HG02973 (cell line): ENCODE measurements at regions not wholly inside any gene's neighbourhood (a gene's known extent, or its start where the extent isn't known, plus 50 kb on each side); places are given as distances from the start of the nearest gene placed in this dataset.
"Not testable (repeated sequence)": the region's sequence is repeated elsewhere in the genome, so short reads cannot be mapped to it uniquely, and the experiment has no call there.

Experiments
- ATAC-seq: cut with Tn5 transposase; IDR thresholded peaks from one replicate; pipeline ENCODE4 v1.9.1; 2021; ENCODE audit warnings: moderate library complexity; ENCODE audit not compliant: unreplicated experiment

GRCh38 chr9:41839786-41840185 lies 289.4 kb downstream of the CNTNAP3B start:
- not testable (repeated sequence) for ATAC-seq

- not testable (repeated sequence) for ATAC-seq
Measured at GRCh38 chr9:41838953-41839352, 290.3 kb downstream of the CNTNAP3B start.

DNA sequence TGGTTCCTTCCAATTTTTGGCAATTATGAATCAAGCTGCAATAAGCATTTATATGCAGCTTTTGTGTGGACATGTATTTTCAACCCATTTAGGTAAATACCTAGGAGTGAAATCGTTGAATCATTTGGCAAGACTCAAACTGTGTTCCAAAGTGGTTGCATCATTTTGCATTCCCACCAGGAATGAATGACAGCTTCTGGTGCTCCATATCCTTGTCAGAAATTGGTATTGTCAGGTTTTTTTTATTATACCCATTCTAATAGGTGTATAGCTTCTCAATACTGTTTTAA lies 290.7 kb downstream of the CNTNAP3B start:
- ATAC-seq = not testable (repeated sequence)

DNA sequence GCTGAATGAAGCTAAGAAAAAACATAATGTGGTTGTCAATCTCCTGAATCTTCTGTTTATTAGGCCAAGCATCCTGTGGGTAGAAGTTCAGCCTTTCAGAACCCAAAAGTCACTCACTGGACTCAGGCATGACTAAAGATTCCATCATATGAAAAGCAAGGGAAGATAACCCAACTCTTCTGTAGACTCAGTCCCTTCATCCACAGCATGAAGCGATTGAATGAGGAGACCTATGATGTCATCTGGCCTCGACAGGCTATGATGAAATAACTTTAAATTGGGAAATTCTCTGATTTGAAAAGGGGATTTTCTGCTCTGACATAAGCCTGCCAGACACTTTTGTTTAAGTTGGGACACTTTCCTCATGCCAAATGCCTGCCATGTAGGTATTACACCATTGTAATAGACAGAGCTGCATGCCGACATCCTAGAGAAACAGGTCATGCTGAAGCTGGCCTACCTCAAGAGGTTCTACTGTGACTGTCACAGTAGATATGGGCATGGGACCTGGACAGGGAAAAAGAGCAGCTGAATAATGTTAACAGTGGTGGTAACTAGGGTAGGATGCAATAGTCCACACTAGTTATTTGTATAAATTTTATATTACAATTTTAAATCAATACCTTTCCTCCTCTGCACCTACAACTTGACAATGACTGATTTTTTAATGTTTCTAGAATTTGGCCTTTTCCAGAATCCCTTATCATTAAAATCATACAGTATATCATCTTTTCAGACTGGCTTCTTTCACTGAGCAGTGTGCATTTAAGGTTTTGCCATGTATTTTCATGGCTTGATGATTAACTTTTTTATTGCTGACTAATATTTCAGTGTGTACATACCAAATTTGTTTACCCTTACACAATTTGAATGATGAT lies 291.3 kb downstream of the CNTNAP3B start:
- not testable (repeated sequence) for ATAC-seq

DNA sequence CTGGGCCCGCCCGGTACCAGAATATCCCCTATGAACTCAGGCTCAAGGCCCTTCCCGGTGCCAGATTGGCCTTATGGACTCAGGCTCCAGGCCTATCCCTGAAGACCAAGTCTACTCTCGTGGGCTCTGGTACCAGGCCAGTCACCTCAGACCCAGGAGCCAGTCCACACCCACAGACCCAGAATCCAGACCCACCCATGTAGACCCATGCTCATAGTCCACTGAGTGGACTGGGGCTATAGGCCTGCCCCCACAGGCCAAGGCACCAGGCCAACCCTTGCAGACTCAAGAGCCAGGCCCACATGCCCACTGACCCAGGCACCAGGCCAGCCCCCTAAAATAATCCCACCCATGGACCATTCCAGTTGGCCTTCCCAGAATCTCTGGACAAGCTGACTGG lies 296.1 kb downstream of the CNTNAP3B start:
- not testable (repeated sequence) for ATAC-seq

DNA sequence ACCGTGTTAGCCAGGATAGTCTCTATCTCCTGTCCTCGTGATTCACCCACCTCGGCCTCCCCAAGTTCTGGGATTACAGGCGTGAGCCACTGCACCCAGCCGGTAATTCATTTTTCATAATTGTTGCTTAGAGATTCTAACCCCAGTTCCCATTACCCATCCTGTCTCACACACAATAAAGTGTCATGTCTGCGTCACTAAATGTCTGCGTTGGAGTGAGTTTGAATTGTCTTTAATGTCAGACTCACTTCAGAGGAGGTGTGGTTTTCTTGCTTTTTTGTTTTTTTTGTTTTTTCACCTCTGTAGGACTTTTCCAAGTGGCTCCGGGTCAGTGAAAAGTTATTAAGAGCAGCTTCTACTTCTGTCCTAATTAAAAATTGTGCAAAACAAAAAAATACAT lies 304.5 kb downstream of the CNTNAP3B start:
- ATAC-seq = not testable (repeated sequence)

- ATAC-seq = not testable (repeated sequence)
Measured at GRCh38 chr9:41802706-41803105, 326.5 kb downstream of the CNTNAP3B start.

DNA sequence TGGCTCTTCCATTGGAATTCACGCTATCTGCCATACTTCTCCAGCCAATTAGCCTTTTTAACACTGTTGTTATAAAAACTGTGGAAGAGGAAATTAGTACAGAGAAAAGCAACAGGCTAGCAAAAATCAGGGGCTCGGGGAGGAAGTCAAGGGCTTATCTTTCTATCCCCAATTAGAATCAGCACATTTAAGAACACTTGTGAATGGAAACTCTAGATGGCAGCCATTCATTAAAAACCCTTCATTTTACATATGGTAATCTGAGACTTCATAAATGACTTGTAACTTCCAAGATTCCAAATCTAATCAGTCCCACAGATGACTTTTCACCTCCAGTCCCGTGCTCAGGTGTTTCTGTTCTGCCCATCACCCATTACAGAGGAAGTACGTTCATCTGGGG lies 330.5 kb downstream of the CNTNAP3B start:
- not testable (repeated sequence) for ATAC-seq

DNA sequence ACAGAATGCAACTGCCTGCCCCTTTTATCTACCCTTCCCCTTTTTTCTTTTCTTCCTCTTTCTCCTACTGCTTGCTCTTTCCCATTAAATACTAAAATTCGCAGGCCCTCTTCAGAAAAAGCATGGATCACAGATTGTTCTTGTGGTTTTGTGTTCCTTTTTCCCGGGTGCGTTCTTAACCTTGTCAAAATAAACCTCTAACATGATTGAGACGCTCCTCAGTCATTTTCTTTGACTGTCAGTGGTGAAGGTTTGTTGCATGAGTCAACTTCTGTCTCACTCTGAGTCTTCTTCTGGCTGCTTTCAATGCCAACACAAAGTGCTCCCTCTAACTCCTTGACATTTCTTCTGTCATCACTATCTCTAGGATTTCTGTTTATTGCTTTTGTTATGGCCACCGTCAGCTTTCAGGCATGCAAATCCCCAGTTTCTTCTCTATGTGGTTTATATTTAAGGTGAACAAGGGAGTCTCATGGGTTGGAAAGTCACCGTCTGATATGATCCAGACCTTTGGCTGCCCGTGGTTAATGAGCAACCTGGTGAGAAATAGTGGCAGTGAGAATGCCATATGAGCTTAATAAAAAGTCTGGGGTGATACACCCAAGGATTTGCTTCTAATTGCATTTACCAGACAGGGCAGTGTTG lies 338.4 kb downstream of the CNTNAP3B start:
- ATAC-seq = not testable (repeated sequence)

GRCh38 chr9:41790007-41790406 lies 339.2 kb downstream of the CNTNAP3B start:
- not testable (repeated sequence) for ATAC-seq

DNA sequence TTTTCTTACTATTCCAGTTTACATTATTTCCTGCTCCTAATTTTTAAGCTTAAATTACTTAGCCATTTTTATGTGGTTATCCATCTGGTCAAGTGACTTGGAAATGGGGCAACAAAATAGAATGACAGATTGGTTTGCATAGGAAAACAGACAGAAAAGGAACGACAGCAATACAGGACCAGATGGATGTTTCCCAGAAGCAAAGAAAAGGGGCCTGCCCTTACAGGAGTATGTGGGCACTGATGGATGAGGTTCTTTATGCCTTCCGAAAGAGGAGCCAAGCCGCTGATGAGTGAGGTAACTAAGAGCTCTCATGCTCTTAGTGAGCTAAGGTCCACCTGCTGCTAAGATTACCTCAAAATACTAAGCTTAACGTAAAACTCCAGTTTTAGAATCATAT lies 339.8 kb downstream of the CNTNAP3B start:
- not testable (repeated sequence) for ATAC-seq

DNA sequence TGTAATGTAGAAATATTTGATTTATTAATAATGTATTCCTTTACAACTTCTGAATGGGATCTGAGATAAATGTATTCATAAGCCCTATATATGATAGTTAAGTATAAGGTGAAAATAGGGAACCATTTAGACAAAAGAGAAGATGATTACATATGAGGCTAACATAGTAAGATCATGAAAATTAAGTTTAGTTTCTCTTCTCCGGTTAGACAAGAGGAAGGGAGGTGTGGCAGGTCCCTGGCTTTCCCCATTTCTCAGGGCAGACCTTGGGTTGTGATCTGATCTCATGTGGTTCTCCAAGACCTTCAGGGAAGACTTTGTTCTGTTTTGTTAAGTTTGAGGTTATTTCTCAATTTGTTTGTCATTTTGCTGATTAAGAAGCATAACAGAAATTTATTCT lies 341.3 kb downstream of the CNTNAP3B start:
- ATAC-seq = not testable (repeated sequence)

- not testable (repeated sequence) for ATAC-seq
Measured at GRCh38 chr9:41787270-41787669, 342.0 kb downstream of the CNTNAP3B start.

GRCh38 chr9:41784006-41784405 lies 345.2 kb downstream of the CNTNAP3B start:
- not testable (repeated sequence) for ATAC-seq

- not testable (repeated sequence) for ATAC-seq
Measured at GRCh38 chr9:41783070-41783810, 346.0 kb downstream of the CNTNAP3B start.

DNA sequence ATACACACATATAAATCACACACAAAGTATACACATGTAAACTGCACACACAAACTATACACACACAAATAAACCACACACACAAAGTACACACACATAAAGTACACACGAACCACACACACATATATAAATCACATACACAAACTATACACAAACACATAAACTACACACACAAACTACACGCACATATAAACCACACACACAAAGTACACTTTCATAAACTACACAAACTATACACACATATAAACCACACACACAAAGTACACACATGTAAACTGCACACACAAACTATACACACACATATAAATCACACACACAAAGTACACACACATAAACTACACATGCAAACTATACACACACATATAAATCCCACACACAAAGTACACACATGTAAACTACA lies 347.3 kb downstream of the CNTNAP3B start:
- ATAC-seq = not testable (repeated sequence)

DNA sequence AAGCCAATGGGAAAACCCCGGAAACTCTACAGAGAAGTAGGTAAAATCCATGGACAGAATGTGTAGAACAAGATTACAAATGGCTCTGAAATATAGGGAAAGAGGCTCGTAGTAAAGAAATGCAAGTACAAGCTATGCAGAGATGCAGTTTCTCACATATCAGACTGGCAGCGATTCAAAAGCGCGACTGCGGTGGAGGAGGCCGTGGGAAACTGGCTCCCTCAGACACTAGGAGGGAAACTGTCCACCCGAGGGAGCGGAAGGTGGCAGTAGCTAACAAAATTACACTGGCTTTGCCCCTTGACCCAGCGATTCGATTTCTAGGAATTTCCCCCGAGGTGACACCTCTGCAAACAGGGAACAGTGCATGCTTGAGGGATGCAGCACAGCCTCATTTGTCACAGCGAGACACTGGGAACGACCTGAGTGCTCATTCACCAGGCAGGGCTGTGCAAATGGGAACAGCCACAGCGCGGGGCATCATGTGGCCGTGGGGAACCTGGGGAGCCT lies 349.3 kb downstream of the CNTNAP3B start:
- not testable (repeated sequence) for ATAC-seq

DNA sequence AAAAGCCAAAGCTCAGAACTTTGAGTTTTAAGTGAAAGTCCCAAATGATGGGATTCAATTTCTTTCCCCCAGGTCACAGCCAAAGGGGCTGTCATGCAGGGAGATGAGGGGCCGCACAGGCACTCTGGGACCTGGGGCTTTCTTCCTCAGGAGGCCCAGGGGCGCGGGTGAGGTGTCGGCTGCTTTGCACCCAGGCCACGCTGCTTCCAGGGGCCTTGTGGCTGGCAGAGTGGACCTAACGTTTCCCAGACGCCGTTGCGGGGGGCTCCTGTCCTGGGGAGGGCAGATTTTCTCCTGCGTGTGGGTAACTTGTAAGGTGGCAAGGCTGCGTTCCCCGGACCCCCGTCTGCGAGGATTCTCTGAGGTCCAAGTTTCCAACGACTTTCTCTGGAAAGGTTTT lies 350.0 kb downstream of the CNTNAP3B start:
- not testable (repeated sequence) for ATAC-seq

DNA sequence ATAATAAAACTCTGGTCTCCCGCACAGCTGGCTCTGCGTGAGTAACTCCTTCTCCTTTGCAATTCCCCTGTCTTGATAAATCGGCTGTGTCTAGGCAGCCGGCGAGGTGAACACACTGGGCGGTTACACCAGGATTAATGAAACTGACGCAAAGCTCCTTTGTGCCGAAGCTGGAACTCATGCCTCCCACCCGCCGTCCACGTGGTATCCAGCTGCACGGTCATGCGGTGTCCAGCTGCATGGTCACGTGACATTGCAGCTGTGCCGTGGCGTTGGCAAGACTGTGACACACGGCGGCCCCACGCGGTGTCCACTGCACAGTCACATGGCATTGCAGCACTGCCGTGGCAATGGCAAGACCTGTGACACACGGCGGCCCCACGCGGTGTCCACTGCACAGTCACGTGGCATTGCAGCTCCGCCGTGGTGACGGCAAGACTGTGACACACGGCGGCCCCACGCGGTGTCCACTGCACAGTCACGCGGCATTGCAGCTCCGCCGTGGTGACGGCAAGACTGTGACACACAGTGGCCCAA lies 350.6 kb downstream of the CNTNAP3B start:
- ATAC-seq = not testable (repeated sequence)

DNA sequence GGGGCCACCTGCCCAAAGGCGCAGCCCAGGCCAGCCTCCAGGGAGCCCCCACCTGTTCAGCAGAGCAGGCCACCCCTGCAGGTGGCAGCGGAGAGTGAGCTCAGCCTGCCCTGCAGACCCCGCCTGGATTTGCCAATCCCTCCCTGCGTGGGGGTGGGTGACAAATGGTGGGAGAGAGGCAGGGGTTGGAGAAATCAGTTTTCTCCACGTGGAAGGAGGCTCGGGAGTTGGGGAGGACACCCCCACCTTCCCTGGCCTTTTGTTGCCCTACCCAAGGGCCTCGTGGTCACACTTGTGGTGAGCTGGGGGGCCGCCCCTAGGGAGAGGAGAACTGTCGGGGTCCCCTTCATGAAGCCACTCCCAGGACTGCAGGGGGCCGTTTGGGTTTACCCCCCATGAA lies 351.7 kb downstream of the CNTNAP3B start:
- ATAC-seq = not testable (repeated sequence)

DNA sequence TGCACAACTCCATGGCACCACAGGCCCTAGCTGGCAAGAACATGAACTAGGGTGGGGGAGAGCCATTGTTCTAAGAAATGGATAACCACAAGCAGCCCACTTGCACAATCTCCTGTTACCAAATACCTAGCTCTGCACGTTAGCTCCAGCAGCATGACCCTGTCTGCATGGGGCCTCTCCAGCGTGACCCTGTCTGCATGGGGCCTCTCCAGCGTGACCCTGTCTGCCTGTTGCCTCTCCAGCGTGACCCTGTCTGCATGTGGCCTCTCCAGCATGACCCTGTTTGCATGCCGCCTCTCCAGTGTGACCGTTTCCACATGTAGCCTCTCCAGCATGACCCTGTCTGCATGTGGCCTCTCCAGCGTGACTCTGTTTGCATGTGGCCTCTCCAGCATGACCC lies 356.7 kb downstream of the CNTNAP3B start:
- ATAC-seq = not testable (repeated sequence)
